GM12878 (cell line): ENCODE measurements at regions not wholly inside any gene's neighbourhood (a gene's known extent, or its start where the extent isn't known, plus 50 kb on each side); places are given as distances from the start of the nearest gene placed in this dataset.

Experiments
- JUND ChIP-seq: IDR thresholded peaks from 2 replicates; pipeline ENCODE4 v1.6.1; 2012; ENCODE audit warnings: low read depth, mild to moderate bottlenecking, low read length, improper control_type of control experiment, moderate library complexity
- NRF1 ChIP-seq: conservative IDR thresholded peaks from 2 replicates; pipeline ENCODE4 v1.6.1; 2011; ENCODE audit warnings: mild to moderate bottlenecking, low read depth, low read length, improper control_type of control experiment
- POLR2A ChIP-seq: IDR thresholded peaks from 2 replicates; pipeline ENCODE4 v1.6.1; 2011; ENCODE audit warnings: low read depth, mild to moderate bottlenecking, low read length
- POLR2AphosphoS5 ChIP-seq: IDR thresholded peaks from 2 replicates; pipeline ENCODE4 v1.6.1; 2011; ENCODE audit warnings: mild to moderate bottlenecking, low read length, inconsistent platforms

DNA sequence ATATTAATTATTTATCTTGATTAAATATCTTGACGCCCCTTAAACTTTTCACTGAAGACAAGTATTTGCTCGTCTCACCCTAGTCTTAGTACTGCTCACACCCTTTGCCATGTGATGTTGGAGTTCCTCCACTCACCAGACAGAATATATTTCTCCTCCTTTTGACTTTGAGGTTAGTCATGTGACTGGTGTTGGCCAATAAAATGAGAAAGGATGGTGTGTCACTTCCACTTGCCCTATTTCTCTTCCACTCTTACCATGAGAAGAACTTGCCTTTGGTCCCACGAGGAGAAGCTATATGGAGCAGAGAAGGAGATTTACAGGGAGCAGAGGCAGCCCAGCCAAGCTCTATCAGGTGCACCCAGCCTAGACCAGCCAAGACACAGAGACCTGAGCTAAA, 64.9 kb upstream of the TAB2 start:
- TF ChIP-seq JUND (no peak), POLR2AphosphoS5 (no peak), NRF1 (no peak), POLR2A (no peak)
